Breast epithelium (tissue), 3 donors: ENCODE measurements at regions not wholly inside any gene's neighbourhood (a gene's known extent, or its start where the extent isn't known, plus 50 kb on each side); places are given as distances from the start of the nearest gene placed in this dataset.
"Not testable (repeated sequence)": the region's sequence is repeated elsewhere in the genome, so short reads cannot be mapped to it uniquely, and the experiment has no call there.

Source experiments
- POLR2A ChIP-seq: fragments of 450-650 bp; IDR thresholded peaks from one replicate; pipeline ENCODE4 v1.6.1; 2016; ENCODE audit warnings: antibody characterized with exemption, mild to moderate bottlenecking, moderate library complexity
- POLR2AphosphoS5 ChIP-seq, 3 donors: sonication (generic); formaldehyde crosslinking; IDR thresholded peaks; one replicate each; pipeline ENCODE4 v1.6.1; 2017; ENCODE audit warnings: antibody characterized with exemption in 3 of 3
- TF ChIP-seq, protein P1 (sequence below), 3 donors: fragments of 450-650 bp; IDR thresholded peaks; one replicate each; pipeline ENCODE4 v1.5.1; 2016 to 2017; ENCODE audit warnings: antibody characterized with exemption in 3 of 3, mild to moderate bottlenecking in 3 of 3, moderate library complexity in 3 of 3

DNA sequence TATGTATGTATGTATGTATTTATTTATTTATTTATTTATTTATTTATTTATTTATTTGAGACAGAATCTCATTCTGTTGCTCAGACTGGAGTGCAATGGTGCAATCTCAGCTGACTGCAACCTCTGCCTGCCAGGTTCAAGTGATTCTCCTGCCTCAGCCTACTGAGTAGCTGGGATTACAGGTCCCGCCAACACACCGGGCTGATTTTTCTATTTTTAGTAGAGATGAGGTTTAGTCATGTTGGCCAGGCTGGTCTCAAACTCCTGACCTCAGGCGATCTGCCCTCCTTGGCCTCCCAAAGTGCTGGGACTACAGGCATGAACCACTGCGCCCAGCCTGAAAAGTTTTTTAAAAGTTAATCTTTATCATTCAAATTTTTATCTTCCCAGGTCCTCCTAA, 532.9 kb upstream of the SMIM21 start:
- TF ChIP-seq POLR2AphosphoS5 (IDR thresholded peaks at IDR 0.05); POLR2A: not testable (repeated sequence)
- TF ChIP-seq, protein P1, sequence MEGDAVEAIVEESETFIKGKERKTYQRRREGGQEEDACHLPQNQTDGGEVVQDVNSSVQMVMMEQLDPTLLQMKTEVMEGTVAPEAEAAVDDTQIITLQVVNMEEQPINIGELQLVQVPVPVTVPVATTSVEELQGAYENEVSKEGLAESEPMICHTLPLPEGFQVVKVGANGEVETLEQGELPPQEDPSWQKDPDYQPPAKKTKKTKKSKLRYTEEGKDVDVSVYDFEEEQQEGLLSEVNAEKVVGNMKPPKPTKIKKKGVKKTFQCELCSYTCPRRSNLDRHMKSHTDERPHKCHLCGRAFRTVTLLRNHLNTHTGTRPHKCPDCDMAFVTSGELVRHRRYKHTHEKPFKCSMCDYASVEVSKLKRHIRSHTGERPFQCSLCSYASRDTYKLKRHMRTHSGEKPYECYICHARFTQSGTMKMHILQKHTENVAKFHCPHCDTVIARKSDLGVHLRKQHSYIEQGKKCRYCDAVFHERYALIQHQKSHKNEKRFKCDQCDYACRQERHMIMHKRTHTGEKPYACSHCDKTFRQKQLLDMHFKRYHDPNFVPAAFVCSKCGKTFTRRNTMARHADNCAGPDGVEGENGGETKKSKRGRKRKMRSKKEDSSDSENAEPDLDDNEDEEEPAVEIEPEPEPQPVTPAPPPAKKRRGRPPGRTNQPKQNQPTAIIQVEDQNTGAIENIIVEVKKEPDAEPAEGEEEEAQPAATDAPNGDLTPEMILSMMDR (IDR thresholded peaks at IDR 0.05), result not testable (repeated sequence)
